Peyer's patch (tissue), 4 donors: ENCODE measurements at regions not wholly inside any gene's neighbourhood (a gene's known extent, or its start where the extent isn't known, plus 50 kb on each side); places are given as distances from the start of the nearest gene placed in this dataset.

ENCODE experiments used
- POLR2A ChIP-seq, 2 donors: fragments of 450-650 bp; IDR thresholded peaks; one replicate each; pipeline ENCODE4 v1.5.1; 2017; ENCODE audit warnings: antibody characterized with exemption in 2 of 2, mild to moderate bottlenecking in 2 of 2, moderate library complexity in 2 of 2
- TF ChIP-seq, protein P1 (sequence below), 6 experiments: fragments of 450-650 bp in 4 of 6; fragments of 200-600 bp in 2 of 6; sonication (generic) in 1 of 6; IDR thresholded peaks; one replicate each; pipeline ENCODE4 v1.5.1; 2017 to 2019; ENCODE audit warnings: antibody characterized with exemption in 6 of 6, mild to moderate bottlenecking in 3 of 6, moderate library complexity in 1 of 6

- TF ChIP-seq, protein P1, sequence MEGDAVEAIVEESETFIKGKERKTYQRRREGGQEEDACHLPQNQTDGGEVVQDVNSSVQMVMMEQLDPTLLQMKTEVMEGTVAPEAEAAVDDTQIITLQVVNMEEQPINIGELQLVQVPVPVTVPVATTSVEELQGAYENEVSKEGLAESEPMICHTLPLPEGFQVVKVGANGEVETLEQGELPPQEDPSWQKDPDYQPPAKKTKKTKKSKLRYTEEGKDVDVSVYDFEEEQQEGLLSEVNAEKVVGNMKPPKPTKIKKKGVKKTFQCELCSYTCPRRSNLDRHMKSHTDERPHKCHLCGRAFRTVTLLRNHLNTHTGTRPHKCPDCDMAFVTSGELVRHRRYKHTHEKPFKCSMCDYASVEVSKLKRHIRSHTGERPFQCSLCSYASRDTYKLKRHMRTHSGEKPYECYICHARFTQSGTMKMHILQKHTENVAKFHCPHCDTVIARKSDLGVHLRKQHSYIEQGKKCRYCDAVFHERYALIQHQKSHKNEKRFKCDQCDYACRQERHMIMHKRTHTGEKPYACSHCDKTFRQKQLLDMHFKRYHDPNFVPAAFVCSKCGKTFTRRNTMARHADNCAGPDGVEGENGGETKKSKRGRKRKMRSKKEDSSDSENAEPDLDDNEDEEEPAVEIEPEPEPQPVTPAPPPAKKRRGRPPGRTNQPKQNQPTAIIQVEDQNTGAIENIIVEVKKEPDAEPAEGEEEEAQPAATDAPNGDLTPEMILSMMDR (IDR thresholded peaks at IDR 0.05): no peak
- no peak for TF ChIP-seq POLR2A (IDR thresholded peaks at IDR 0.05)
Observed at GRCh38 chr3:177382944-177383343, 185.7 kb upstream of the TBL1XR1 start.
